HCT116 (cell line): ENCODE measurements at regions not wholly inside any gene's neighbourhood (a gene's known extent, or its start where the extent isn't known, plus 50 kb on each side); places are given as distances from the start of the nearest gene placed in this dataset.

Source experiments
- ATAC-seq: fragments of 200-7000 bp; cut with Tn5 transposase; 2 replicates; pipeline ENCODE4 v1.9.1; 2020; ENCODE audit warnings: mild to moderate bottlenecking, moderate library complexity
- BruUV-seq: library from RNA; stranded (reverse); fragments of 400-500 nt; replicated peaks from 2 replicates; lab custom pipeline; 2021; lab: Mats Ljungman, UMichigan
- CTCF ChIA-PET: fragments of 300-600 bp; sonication (Branson Sonifier 250); formaldehyde crosslinking; loops from one replicate; lab custom pipeline; 2021; ENCODE audit warnings: antibody characterized with exemption; lab: Charles Lee
- POLR2A ChIA-PET: fragments of 300-600, 350-600 bp; sonication (Branson Sonifier 250); formaldehyde crosslinking; loops from one replicate; lab custom pipeline; 2021; ENCODE audit warnings: antibody characterized with exemption; lab: Charles Lee
- RAD21 ChIA-PET, 2 experiments: fragments of 300-600 bp; sonication (Branson Sonifier 250); formaldehyde crosslinking; loops; one replicate each; lab custom pipeline; 2023; ENCODE audit warnings: low total read pairs in 2 of 2; ENCODE audit not compliant: uncharacterized antibody in 2 of 2, unreplicated experiment in 2 of 2, low non-redundant PET in 1 of 2; lab: Charles Lee
- DNase-seq: peaks from one replicate; pipeline ENCODE4 v3.0.0-alpha.2; 2010; ENCODE audit warnings: low read depth, low spot score
- H2AFZ ChIP-seq: fragments of 200-600 bp; shearing (Covaris generic), sonication (generic); 2 replicates; pipeline ENCODE4 v1.6.1; 2017; ENCODE audit warnings: low read depth, mixed run types, mixed read lengths, antibody characterized with exemption, low read length; ENCODE audit not compliant: poor library complexity, severe bottlenecking
- H3K27ac ChIP-seq: 2 replicates; pipeline ENCODE4 v1.5.1; 2012; ENCODE audit warnings: low read depth, low read length
- H3K27me3 ChIP-seq: fragments of 200-600 bp; sonication (generic); 2 replicates; pipeline ENCODE4 v1.6.1; 2016; ENCODE audit warnings: mixed run types, low read length, mixed read lengths; ENCODE audit not compliant: insufficient read depth
- H3K36me3 ChIP-seq, 2 experiments: fragments of 200-500 bp in 1 of 2; fragments of 200-600 bp in 1 of 2; sonication (Bioruptor generic) in 1 of 2; sonication (generic) in 1 of 2; 2 replicates each; pipeline versions ENCODE4 v1.5.1 to v1.6.1; 2014 to 2016; ENCODE audit warnings: low read length in 2 of 2, inconsistent platforms in 1 of 2, mixed read lengths in 1 of 2, mixed run types in 1 of 2; ENCODE audit not compliant: insufficient read depth in 2 of 2, control insufficient read depth in 1 of 2
- H3K4me1 ChIP-seq, 2 experiments: fragments of 200-600 bp in 1 of 2; sonication (generic) in 1 of 2; 2 replicates each; pipeline versions ENCODE4 v1.5.1 to v1.6.1; 2012 to 2017; ENCODE audit warnings: low read length in 2 of 2, inconsistent platforms in 1 of 2, mild to moderate bottlenecking in 1 of 2, mixed read lengths in 1 of 2, mixed run types in 1 of 2, moderate library complexity in 1 of 2; ENCODE audit not compliant: insufficient read depth in 2 of 2, control insufficient read depth in 1 of 2
- H3K4me2 ChIP-seq: fragments of 200-600 bp; sonication (generic); 2 replicates; pipeline ENCODE4 v1.6.1; 2017; ENCODE audit warnings: mixed run types, low read length, mixed read lengths
- H3K4me3 ChIP-seq, 2 experiments: fragments of 200-600 bp in 1 of 2; sonication (generic) in 1 of 2; replicated peaks in 1 of 2; 2 replicates each; pipeline ENCODE4 v1.5.1; 2011 to 2016; ENCODE audit warnings: low read length in 2 of 2, control low read depth in 1 of 2, low read depth in 1 of 2, mild to moderate bottlenecking in 1 of 2, mixed read lengths in 1 of 2, mixed run types in 1 of 2
- H3K79me2 ChIP-seq: fragments of 200-600 bp; sonication (generic); 2 replicates; pipeline ENCODE4 v1.6.1; 2017; ENCODE audit warnings: mild to moderate bottlenecking, mixed run types, low read length, moderate library complexity, mixed read lengths; ENCODE audit not compliant: insufficient read depth
- H3K9ac ChIP-seq: fragments of 200-600 bp; sonication (generic); 2 replicates; pipeline ENCODE4 v1.6.1; 2016; ENCODE audit warnings: low read length, mixed read lengths
- H3K9me2 ChIP-seq: fragments of 200-600 bp; sonication (generic), shearing (Covaris generic); 2 replicates; pipeline ENCODE4 v1.6.1; 2017; ENCODE audit warnings: mixed run types, mild to moderate bottlenecking, moderate library complexity; ENCODE audit not compliant: insufficient read depth
- H3K9me3 ChIP-seq, 2 experiments: fragments of 200-500 bp in 1 of 2; fragments of 200-600 bp in 1 of 2; sonication (Bioruptor generic) in 1 of 2; sonication (generic) in 1 of 2; 2 replicates each; pipeline ENCODE4 v1.6.1; 2014 to 2017; ENCODE audit warnings: low read length in 2 of 2, mixed read lengths in 2 of 2, inconsistent platforms in 1 of 2, low read depth in 1 of 2, mild to moderate bottlenecking in 1 of 2, mixed run types in 1 of 2, moderate library complexity in 1 of 2; ENCODE audit not compliant: control insufficient read depth in 1 of 2, insufficient read depth in 1 of 2
- H4K20me1 ChIP-seq: fragments of 200-600 bp; sonication (generic), shearing (Covaris generic); 2 replicates; pipeline ENCODE4 v1.6.1; 2017; ENCODE audit warnings: mixed run types, mild to moderate bottlenecking, moderate library complexity; ENCODE audit not compliant: insufficient read depth
- CBX3 ChIP-seq: IDR thresholded peaks from 2 replicates; pipeline ENCODE4 v1.6.1; 2012; ENCODE audit warnings: low read depth
- EZH2phosphoT487 ChIP-seq: fragments of 200-600 bp; IDR thresholded peaks from 2 replicates; pipeline ENCODE4 v1.6.1; 2018; ENCODE audit warnings: antibody characterized with exemption, borderline replicate concordance
- FOSL1 ChIP-seq: IDR thresholded peaks from 2 replicates; pipeline ENCODE4 v1.6.1; 2012; ENCODE audit warnings: low read depth
- JUND ChIP-seq: IDR thresholded peaks from 2 replicates; pipeline ENCODE4 v1.6.1; 2012
- MAX ChIP-seq: IDR thresholded peaks from 2 replicates; pipeline ENCODE4 v1.6.1; 2012
- POLR2A ChIP-seq: IDR thresholded peaks from 2 replicates; pipeline ENCODE4 v1.7.0; 2011; ENCODE audit warnings: borderline replicate concordance; ENCODE audit not compliant: insufficient read depth, insufficient read length; ENCODE audit errors: extremely low read depth
- POLR2AphosphoS5 ChIP-seq: IDR thresholded peaks from 2 replicates; pipeline ENCODE4 v1.6.1; 2011; ENCODE audit warnings: mild to moderate bottlenecking, low read depth, low read length, moderate library complexity
- RAD21 ChIP-seq: IDR thresholded peaks from 2 replicates; pipeline ENCODE4 v1.6.1; 2012; ENCODE audit warnings: low read depth, mild to moderate bottlenecking
- SRF ChIP-seq: IDR thresholded peaks from 2 replicates; pipeline ENCODE4 v1.6.1; 2012; ENCODE audit warnings: low read depth
- TCF7L2 ChIP-seq: IDR thresholded peaks from 2 replicates; pipeline ENCODE4 v1.7.0; 2011; ENCODE audit warnings: borderline replicate concordance, inconsistent platforms; ENCODE audit not compliant: insufficient read depth, insufficient read length; ENCODE audit errors: extremely low read depth
- YY1 ChIP-seq: IDR thresholded peaks from 2 replicates; pipeline ENCODE4 v1.6.1; 2011; ENCODE audit warnings: low read length, low read depth, moderate library complexity, mild to moderate bottlenecking; ENCODE audit not compliant: insufficient replicate concordance; ENCODE audit errors: extremely low read depth
- intact Hi-C: fragments of 100-400 bp; cut with micrococcal nuclease; formaldehyde crosslinking; loops from 2 replicates; pipeline ENCODE4 v1.10.0; 2022
- TF ChIP-seq, protein P1 (sequence below): IDR thresholded peaks from 2 replicates; pipeline ENCODE4 v1.6.1; 2011; ENCODE audit warnings: mild to moderate bottlenecking, low read length, moderate library complexity; ENCODE audit not compliant: insufficient replicate concordance; ENCODE audit errors: extremely low read depth
- TF ChIP-seq, protein P2 (sequence below): IDR thresholded peaks from 2 replicates; pipeline ENCODE4 v1.6.1; 2012

GRCh38 chr12:132403636-132404434 is 74.4 kb upstream of the GALNT9 start:
- Histone ChIP-seq H3K27me3 (no peaks in the 10 kb centered on the region), H3K79me2 (no peaks in the 10 kb centered on the region), H3K9ac (no peak overlapping the region), H3K9me2 (no peaks in the 10 kb centered on the region), H3K4me1 (no peaks in the 10 kb centered on the region), H4K20me1 (no peaks in the 10 kb centered on the region), H3K4me3 (no peak overlapping the region), H3K4me2 (no peak overlapping the region), H2AFZ (no peak overlapping the region), H3K27ac (no peak overlapping the region), H3K9me3 (no peaks in the 10 kb centered on the region), H3K36me3 (no peaks in the 10 kb centered on the region)
- TF ChIP-seq FOSL1 = no peak
- TF ChIP-seq RAD21 = no peak
- TF ChIP-seq, protein P1, sequence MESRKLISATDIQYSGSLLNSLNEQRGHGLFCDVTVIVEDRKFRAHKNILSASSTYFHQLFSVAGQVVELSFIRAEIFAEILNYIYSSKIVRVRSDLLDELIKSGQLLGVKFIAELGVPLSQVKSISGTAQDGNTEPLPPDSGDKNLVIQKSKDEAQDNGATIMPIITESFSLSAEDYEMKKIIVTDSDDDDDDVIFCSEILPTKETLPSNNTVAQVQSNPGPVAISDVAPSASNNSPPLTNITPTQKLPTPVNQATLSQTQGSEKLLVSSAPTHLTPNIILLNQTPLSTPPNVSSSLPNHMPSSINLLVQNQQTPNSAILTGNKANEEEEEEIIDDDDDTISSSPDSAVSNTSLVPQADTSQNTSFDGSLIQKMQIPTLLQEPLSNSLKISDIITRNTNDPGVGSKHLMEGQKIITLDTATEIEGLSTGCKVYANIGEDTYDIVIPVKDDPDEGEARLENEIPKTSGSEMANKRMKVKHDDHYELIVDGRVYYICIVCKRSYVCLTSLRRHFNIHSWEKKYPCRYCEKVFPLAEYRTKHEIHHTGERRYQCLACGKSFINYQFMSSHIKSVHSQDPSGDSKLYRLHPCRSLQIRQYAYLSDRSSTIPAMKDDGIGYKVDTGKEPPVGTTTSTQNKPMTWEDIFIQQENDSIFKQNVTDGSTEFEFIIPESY = no peak
- TF ChIP-seq SRF = no peak
- no peak for TF ChIP-seq CBX3
- ChIA-PET RAD21 (no interaction called here), CTCF (no interaction called here), POLR2A (no interaction called here)
- no TSS peak for BruUV-seq
- ATAC-seq = no peak
- DNase-seq = no peak
- intact Hi-C loops = no loop called here

DNA sequence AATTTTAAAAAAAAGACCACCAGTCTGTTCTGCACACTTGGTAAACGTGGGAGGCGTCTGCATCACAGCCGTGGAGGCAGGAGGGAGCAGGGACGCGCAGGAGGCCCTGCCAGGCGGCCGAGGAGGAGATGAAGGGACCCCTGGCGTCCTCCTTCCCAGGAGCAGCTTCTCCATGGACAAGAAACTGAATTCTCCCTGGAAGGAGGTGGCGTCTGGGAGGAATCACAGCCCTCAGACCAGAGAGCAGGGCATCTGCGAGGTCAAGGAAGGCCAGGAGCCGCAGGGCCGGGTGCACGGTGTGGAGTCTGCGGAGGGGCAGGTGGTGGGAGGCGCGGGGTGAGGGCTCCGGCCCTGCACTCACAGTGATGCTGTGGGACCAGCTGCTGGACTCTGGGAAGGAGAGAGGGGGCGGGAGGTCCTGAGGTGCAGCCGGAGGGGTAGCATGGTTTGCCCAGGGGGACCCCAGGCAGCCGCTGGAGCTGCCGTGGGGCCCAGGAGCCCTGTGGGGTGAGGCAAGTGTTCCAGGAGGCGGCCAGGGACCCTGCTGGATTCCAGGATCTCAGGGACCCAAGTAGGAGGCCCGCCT is 73.5 kb upstream of the GALNT9 start:
- no peaks in the 10 kb centered on the region for H3K27me3 ChIP-seq
- RAD21 ChIA-PET = no interaction called here
- H4K20me1 ChIP-seq = no peaks in the 10 kb centered on the region
- no peaks in the 10 kb centered on the region for H3K9me2 ChIP-seq
- DNase-seq = no peak
- H3K9me3 ChIP-seq = no peaks in the 10 kb centered on the region
- intact Hi-C loops = no loop called here
- H3K36me3 ChIP-seq = no peaks in the 10 kb centered on the region
- H3K27ac ChIP-seq = no peak overlapping the region
- CTCF ChIA-PET = no interaction called here
- no peak overlapping the region for H3K4me3 ChIP-seq
- no peak overlapping the region for H2AFZ ChIP-seq
- ATAC-seq = no peak
- POLR2A ChIA-PET = no interaction called here
- H3K79me2 ChIP-seq = no peaks in the 10 kb centered on the region
- no peak overlapping the region for H3K4me2 ChIP-seq
- BruUV-seq = no TSS peak
- H3K4me1 ChIP-seq = no peaks in the 10 kb centered on the region
- H3K9ac ChIP-seq = no peak overlapping the region
- TF ChIP-seq JUND (no peak), YY1 (no peak), TCF7L2 (no peak), EZH2phosphoT487 (no peak), CBX3 (no peak), POLR2AphosphoS5 (no peak), POLR2A (no peak), FOSL1 (no peak), MAX (no peak), RAD21 (no peak)
- TF ChIP-seq, protein P2, sequence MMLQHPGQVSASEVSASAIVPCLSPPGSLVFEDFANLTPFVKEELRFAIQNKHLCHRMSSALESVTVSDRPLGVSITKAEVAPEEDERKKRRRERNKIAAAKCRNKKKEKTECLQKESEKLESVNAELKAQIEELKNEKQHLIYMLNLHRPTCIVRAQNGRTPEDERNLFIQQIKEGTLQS = no peak
